HuH-7 (cell line): ENCODE measurements at regions not wholly inside any gene's neighbourhood (a gene's known extent, or its start where the extent isn't known, plus 50 kb on each side); places are given as distances from the start of the nearest gene placed in this dataset.

Experiments used
- DNase-seq: peaks from one replicate; pipeline ENCODE4 v3.0.0; 2011; ENCODE audit warnings: low spot score

DNA sequence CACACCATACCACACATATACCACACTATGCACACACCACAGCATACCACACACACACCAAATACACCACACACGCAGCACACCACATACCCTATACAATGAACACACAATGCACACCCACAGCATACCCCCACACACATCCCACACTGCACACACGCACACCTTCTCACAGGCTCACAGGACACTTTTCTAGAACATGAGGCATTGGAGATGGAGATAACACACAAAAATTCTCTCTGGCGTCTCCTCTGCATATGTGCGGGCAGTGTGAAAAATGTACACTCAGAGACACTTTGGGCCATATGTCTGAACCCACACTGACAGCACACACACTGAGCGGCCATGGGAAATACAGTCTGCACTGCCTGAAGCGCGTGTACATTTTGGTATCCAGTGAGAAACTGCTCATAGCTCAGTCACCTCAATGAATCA is 278.1 kb downstream of the GADD45G start:
- no peak for DNase-seq

- no peak for DNase-seq
These were observed 278.9 kb downstream of the GADD45G start for GRCh38 chr9:89883401-89884341.

DNA sequence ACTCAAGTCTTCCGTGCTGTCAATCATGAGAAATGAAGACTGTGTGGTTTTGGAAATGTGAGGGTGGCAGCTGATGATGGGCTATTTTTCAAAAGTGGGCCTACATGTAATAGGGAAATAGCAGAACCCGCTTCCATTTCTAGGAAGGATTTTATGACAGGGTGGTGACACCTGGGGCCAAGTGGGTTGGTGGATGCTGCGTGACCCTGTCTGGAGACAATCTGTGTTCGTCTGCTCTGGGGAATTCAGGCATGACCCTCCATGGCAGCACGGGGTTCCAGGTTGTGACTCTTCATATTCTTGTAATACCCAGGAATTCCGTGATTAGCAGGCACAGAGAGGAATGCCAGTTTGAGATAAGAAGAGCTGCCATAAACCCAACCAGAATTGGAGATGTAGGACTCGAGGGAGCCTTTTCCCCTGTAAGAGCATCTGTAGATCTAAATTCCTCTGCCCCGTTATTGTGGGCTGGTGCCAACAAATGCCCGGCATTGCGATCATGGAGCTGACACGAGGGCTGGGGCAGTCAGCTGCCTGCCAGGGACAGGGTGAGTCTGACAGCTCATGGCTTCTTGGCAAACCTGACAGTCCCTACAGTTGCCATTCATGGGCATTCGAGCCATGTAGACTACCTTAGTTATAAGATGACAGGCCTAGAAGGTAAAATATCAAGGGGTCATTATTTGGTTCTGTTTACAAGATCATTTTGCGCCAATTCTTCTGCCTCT is 279.7 kb downstream of the GADD45G start:
- DNase-seq = no peak

GRCh38 chr9:89885156-89885555 is 280.3 kb downstream of the GADD45G start:
- no peak for DNase-seq

DNA sequence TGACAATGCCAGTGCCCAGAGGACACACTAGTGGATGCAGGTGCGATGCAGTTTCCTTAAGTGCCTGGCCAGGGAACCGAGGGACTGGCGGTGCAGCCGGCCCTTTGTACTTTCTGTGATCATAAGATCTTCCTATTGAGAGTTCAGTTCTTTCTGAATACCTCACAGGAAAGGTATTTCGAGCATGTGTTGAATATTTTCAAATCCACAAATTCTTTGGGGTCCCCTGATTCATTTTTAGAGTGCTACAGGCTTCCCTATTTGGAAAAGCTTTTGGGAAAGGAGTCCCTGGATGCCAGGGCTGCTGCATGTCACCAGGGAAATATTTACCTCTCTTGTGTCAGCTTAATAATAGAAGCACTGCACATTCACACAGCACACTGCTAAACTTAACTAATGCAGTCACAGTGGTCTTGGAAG is 281.5 kb downstream of the GADD45G start:
- no peak for DNase-seq

GRCh38 chr9:89887286-89887685 is 282.5 kb downstream of the GADD45G start:
- DNase-seq = no peak

GRCh38 chr9:89888233-89888632 is 283.4 kb downstream of the GADD45G start:
- DNase-seq = no peak

GRCh38 chr9:89888677-89889076 is 283.9 kb downstream of the GADD45G start:
- DNase-seq = no peak

DNA sequence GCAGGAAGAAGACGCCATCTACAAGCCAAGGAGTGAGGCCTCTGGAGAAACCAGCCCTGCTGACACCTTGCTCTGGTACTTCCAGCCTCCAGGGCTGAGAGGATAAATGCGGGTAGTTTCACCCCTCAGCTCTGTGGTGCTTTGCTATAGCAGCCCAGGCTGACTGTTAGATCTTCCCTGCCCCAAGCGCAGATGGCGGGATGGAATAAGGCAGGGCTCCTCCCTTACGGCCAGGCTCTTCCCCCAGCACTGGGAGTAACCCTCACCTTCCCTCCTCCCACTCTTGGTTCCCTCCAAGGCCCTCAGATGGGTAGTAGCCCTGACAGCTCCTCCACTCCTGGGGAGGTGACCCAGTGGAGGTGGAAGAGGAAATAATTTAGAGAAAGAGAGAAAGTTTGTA is 285.1 kb downstream of the GADD45G start:
- no peak for DNase-seq

DNA sequence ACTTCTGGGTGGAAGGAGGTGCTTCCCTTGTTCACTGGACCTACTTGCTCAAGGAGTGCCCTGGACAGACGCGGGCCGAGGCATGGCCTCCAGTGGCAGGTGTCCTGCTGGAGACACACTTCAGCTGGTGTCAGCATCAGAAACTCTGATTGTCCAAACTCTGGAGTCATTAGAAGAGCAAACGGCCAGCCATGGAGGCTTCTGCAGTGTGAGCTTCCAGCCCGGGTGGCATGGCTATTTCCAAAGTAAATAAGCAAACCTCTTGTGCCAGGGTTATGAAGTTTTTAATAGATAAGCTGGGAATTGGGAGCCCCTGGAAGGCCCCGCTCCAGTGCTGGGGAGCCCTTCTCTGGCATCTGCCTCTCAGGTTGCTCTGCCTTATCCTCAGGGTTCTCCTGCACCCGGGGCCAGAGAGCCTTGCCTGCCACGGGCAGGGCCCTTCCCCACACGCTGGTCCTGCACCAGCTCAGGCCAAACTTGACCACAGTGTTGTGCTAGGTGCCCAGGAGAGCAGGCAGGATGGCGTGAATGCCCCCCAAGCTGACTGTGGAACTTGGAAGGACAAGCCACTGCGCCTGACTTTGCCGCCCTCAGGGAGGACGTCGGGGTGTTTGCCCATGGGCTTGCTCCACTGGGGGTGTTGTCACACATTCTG is 285.6 kb downstream of the GADD45G start:
- DNase-seq = no peak

- no peak for DNase-seq
These were observed 286.4 kb downstream of the GADD45G start for GRCh38 chr9:89891221-89891590.

DNA sequence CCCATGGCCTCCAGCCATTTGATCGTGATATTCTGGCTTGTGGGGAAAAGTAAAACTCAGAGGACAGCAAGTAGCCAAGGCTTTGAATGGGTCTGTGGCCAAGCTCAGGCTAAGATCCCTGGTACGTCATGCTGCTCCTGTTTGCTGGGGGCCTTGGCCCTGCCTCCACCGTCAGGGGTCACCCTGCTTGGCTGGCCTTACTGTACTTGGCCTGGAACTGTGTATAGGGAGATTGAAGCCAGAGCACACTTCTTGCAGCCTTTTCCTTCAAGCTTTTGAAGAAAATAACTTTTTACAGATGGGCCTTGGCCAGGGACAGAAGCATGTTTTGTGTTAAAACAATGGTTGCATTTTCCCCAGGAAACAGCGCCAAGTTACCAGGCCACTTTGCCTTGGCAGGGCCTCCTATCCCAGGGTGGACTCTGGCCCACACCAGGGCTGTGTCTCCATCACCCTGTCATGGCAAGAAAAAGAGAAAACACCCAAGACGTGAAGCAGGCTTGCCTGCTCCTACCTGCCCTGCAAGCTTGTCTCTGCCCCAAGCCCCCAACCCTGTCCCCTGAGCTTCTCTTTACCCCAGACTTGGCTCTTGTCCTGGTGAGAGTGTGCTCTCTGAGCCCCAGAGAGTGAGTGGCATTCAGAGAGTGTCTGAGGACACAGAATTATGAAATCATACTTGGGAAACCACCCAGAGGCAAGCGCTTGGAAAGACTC is 286.9 kb downstream of the GADD45G start:
- no peak for DNase-seq

- no peak for DNase-seq
These were observed 288.1 kb downstream of the GADD45G start for GRCh38 chr9:89892920-89893319.

GRCh38 chr9:89893886-89894285 is 289.1 kb downstream of the GADD45G start:
- DNase-seq = no peak

GRCh38 chr9:89896806-89897340 is 292.1 kb downstream of the GADD45G start:
- no peak for DNase-seq

GRCh38 chr9:89899573-89899972 is 294.8 kb downstream of the GADD45G start:
- no peak for DNase-seq

DNA sequence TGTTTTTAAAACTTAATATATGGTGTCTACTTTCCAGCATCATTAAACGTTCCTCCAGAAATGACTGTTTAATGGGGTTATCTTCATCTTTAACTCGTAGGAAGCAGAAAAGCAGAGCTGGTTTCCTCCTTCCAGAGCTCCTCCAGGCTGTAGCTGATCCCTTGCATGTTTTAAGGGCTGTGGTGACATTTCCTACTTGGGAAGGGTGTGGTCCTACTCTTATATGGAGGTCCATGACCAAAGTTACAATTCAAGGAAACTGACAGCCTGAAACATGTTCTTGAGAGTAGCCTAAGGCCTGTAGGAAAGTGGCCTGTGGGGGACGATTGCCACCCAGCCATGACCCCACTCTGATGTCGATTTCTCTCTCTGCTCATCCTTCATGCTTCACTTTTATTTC is 297.1 kb downstream of the GADD45G start:
- DNase-seq = no peak

DNA sequence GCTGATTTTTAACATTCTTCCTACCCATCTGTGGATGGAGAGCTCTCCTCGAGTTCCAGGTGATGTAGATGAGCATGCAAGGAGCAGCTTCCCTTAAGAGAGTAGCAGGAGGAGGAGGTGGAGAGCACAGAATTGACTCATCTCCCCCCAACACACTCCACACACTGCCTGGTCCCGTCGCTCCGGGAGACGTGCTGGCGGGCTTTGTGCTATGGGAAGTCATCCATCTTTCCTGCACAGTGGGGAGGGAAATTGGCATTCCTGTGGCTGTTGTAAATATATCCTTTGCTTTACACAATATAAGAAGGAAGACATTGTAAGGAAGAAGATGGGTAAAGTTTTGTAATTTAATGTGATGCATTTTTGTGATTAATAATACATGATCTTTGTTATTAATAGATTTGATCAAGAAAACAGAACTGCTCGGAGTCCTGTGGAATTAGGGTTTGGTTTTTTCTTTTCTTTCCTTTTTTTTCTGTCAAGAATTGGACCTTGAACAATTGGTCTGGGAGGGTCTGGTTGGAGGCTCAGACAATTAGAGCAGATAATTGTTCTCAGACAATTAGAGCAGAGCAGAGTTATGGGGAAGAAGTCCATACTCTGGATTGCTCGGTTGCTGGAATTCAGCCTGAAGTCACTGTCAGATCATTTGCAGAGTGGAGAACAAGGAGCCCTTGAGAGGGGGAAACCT is 297.8 kb downstream of the GADD45G start:
- no peak for DNase-seq

DNA sequence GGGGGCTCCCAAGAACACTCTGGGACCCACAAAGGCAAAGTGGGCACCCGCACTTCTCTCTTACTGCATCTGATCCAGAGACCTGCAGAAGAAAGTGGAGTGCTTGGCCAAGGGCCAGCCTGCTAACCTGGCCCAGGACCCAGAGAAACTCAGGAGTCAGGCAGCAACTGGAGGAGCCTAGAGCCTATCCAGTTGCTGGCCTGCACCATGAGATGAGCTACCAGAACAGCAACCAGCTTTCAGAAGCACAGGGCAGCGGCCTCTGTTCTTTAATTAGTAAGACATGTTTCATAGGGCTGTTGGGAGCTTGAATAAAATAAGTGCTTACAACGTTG is 298.3 kb downstream of the GADD45G start:
- no peak for DNase-seq

GRCh38 chr9:89905606-89906338 is 301.0 kb downstream of the GADD45G start:
- no peak for DNase-seq
